ENCODE measurements at regions not wholly inside any gene's neighbourhood (a gene's known extent, or its start where the extent isn't known, plus 50 kb on each side); places are given as distances from the start of the nearest gene placed in this dataset.

GRCh38 chr10:55277549-55277948 lies 476.5 kb upstream of the PCDH15 start:
- Mint-ChIP-seq H3K4me1 (no peaks in the 10 kb centered on the region), H3K4me3 (no peak overlapping the region), H3K36me3 (ENCODE audit: low read depth) (no peaks in the 10 kb centered on the region), H3K27me3 (ENCODE audit: low read depth) (no peaks in the 10 kb centered on the region), H3K9me3 (no peaks in the 10 kb centered on the region), H3K27ac (no peak overlapping the region)
- TF ChIP-seq, protein P1, sequence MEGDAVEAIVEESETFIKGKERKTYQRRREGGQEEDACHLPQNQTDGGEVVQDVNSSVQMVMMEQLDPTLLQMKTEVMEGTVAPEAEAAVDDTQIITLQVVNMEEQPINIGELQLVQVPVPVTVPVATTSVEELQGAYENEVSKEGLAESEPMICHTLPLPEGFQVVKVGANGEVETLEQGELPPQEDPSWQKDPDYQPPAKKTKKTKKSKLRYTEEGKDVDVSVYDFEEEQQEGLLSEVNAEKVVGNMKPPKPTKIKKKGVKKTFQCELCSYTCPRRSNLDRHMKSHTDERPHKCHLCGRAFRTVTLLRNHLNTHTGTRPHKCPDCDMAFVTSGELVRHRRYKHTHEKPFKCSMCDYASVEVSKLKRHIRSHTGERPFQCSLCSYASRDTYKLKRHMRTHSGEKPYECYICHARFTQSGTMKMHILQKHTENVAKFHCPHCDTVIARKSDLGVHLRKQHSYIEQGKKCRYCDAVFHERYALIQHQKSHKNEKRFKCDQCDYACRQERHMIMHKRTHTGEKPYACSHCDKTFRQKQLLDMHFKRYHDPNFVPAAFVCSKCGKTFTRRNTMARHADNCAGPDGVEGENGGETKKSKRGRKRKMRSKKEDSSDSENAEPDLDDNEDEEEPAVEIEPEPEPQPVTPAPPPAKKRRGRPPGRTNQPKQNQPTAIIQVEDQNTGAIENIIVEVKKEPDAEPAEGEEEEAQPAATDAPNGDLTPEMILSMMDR (IDR thresholded peaks at IDR 0.05; ENCODE audit: unreplicated experiment in 3 of 3) = no peak

DNA sequence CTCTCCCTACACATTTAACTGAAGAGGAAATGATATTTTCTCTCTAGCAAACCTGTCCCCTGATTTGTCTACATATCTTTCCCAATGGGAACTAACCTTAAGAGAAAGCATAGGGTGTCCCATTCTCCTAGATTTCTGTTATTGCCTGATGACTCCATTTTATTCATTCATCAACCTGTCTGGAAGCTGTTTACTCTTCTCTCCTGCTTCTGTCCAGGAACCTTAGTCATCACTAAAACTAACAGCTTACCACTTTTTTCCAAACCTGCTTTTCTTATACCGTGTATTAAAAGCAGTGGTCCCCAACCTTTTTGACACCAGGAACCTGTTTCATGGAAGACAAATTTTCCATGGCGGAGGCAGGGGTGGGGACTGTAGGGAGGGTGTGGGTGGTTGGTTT lies 473.3 kb upstream of the PCDH15 start:
- Mint-ChIP-seq H3K27me3 (ENCODE audit: low read depth) (no peaks in the 10 kb centered on the region), H3K4me3 (no peak overlapping the region), H3K27ac (no peak overlapping the region), H3K9me3 (peaks cover 3% of the 10 kb centered on the region), H3K36me3 (ENCODE audit: low read depth) (no peaks in the 10 kb centered on the region), H3K4me1 (no peaks in the 10 kb centered on the region)
- TF ChIP-seq, protein P1 (IDR thresholded peaks at IDR 0.05; ENCODE audit: unreplicated experiment in 3 of 3) = no peak

GRCh38 chr10:55273946-55274345 lies 472.9 kb upstream of the PCDH15 start:
- H3K4me3 Mint-ChIP-seq = no peak overlapping the region
- H3K27me3 Mint-ChIP-seq (ENCODE audit: low read depth) = no peaks in the 10 kb centered on the region
- H3K36me3 Mint-ChIP-seq (ENCODE audit: low read depth) = no peaks in the 10 kb centered on the region
- H3K9me3 Mint-ChIP-seq = peaks cover 6% of the 10 kb centered on the region
- no peak overlapping the region for H3K27ac Mint-ChIP-seq
- TF ChIP-seq, protein P1 (IDR thresholded peaks at IDR 0.05; ENCODE audit: unreplicated experiment in 3 of 3) = no peak
- no peaks in the 10 kb centered on the region for H3K4me1 Mint-ChIP-seq

GRCh38 chr10:55272886-55273285 lies 471.9 kb upstream of the PCDH15 start:
- Mint-ChIP-seq H3K9me3 (peaks cover 8% of the 10 kb centered on the region), H3K4me1 (no peaks in the 10 kb centered on the region), H3K36me3 (ENCODE audit: low read depth) (no peaks in the 10 kb centered on the region), H3K27ac (no peak overlapping the region), H3K27me3 (ENCODE audit: low read depth) (no peaks in the 10 kb centered on the region), H3K4me3 (no peak overlapping the region)
- TF ChIP-seq, protein P1 (IDR thresholded peaks at IDR 0.05; ENCODE audit: unreplicated experiment in 3 of 3) = no peak

- H3K27me3 Mint-ChIP-seq (ENCODE audit: low read depth) = no peaks in the 10 kb centered on the region
- no peak overlapping the region for H3K4me3 Mint-ChIP-seq
- TF ChIP-seq, protein P1 (IDR thresholded peaks at IDR 0.05; ENCODE audit: unreplicated experiment in 3 of 3) = no peak
- no peak overlapping the region for H3K27ac Mint-ChIP-seq
- H3K9me3 Mint-ChIP-seq = peaks cover 8% of the 10 kb centered on the region
- no peaks in the 10 kb centered on the region for H3K36me3 Mint-ChIP-seq (ENCODE audit: low read depth)
- no peaks in the 10 kb centered on the region for H3K4me1 Mint-ChIP-seq
Measured at GRCh38 chr10:55266797-55267196, 465.8 kb upstream of the PCDH15 start.

DNA sequence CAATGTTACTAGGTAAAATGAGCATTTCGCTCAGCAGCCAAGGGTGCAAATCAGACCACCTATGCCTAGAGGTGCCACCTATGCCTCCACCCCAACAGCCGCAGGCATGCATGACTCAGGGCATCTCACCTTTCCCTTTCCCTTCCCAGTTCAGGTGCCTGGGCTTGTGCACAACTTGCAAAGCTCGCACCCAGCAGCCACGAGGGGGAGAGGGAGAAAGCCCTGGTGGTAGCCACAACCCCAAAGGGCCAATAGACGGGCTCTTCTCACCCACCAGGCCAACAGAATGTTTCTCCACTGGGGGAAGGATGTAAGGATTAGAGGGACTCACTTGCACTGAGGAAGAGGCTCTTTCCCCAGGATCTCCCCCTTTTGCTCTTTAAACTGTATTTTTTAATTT lies 462.3 kb upstream of the PCDH15 start:
- Mint-ChIP-seq H3K27me3 (ENCODE audit: low read depth) (no peaks in the 10 kb centered on the region), H3K4me3 (no peak overlapping the region), H3K27ac (no peak overlapping the region), H3K36me3 (ENCODE audit: low read depth) (no peaks in the 10 kb centered on the region), H3K9me3 (no peaks in the 10 kb centered on the region), H3K4me1 (no peaks in the 10 kb centered on the region)
- TF ChIP-seq, protein P1 (IDR thresholded peaks at IDR 0.05; ENCODE audit: unreplicated experiment in 3 of 3) = no peak

Data from nephron (organoid).